ENCODE measurements at regions not wholly inside any gene's neighbourhood (a gene's known extent, or its start where the extent isn't known, plus 50 kb on each side); places are given as distances from the start of the nearest gene placed in this dataset.

GRCh38 chr6:14272737-14273085, 155.1 kb downstream of the CD83 start:
- Histone ChIP-seq H4K20me1 (ENCODE audit: insufficient read depth, poor library complexity, severe bottlenecking) (no peaks in the 10 kb centered on the region), H3K4me2 (no peak overlapping the region), H3K27ac (no peak overlapping the region), H3K27me3 (no peaks in the 10 kb centered on the region), H3K79me2 (no peaks in the 10 kb centered on the region), H3K36me3 (replicated peaks; ENCODE audit: insufficient read depth, low read depth) (no peaks in the 10 kb centered on the region), H3K4me1 (ENCODE audit: insufficient read depth) (no peaks in the 10 kb centered on the region), H3K9me3 (ENCODE audit: low read depth) (no peaks in the 10 kb centered on the region), H3K4me3 (no peak overlapping the region), H2AFZ (no peak overlapping the region), H3K9me2 (replicated peaks; ENCODE audit: insufficient read depth) (no peaks in the 10 kb centered on the region)
- WGBS (ENCODE audit: low lambda C conversion rate, missing lambda C conversion rate), result 100% methylated on average over 1 of the region's 1 CpG
- TF ChIP-seq EZH2 (IDR thresholded peaks at IDR 0.05; ENCODE audit: borderline replicate concordance) (no peak), CTCF (IDR thresholded peaks at IDR 0.05; ENCODE audit: poor library complexity) (no peak), EZH2phosphoT487 (IDR thresholded peaks at IDR 0.05; ENCODE audit: low read depth, severe bottlenecking, unreplicated experiment) (no peak)
- DNase-seq (ENCODE audit: low spot score), result no peak

- no peak for TF ChIP-seq EZH2phosphoT487 (IDR thresholded peaks at IDR 0.05; ENCODE audit: low read depth, severe bottlenecking, unreplicated experiment)
- TF ChIP-seq EZH2 (IDR thresholded peaks at IDR 0.05; ENCODE audit: borderline replicate concordance), result no peak
- TF ChIP-seq CTCF (IDR thresholded peaks at IDR 0.05; ENCODE audit: poor library complexity), result no peak
- H3K27ac ChIP-seq, result no peak overlapping the region
- H3K4me3 ChIP-seq, result no peak overlapping the region
- H3K79me2 ChIP-seq, result no peaks in the 10 kb centered on the region
- no peaks in the 10 kb centered on the region for H3K36me3 ChIP-seq (replicated peaks; ENCODE audit: insufficient read depth, low read depth)
- H4K20me1 ChIP-seq (ENCODE audit: insufficient read depth, poor library complexity, severe bottlenecking), result no peaks in the 10 kb centered on the region
- WGBS (ENCODE audit: low lambda C conversion rate, missing lambda C conversion rate), result 81% methylated on average over 8 of the region's 8 CpGs
- no peaks in the 10 kb centered on the region for H3K4me1 ChIP-seq (ENCODE audit: insufficient read depth)
- H3K27me3 ChIP-seq, result no peaks in the 10 kb centered on the region
- H2AFZ ChIP-seq, result no peak overlapping the region
- H3K9me2 ChIP-seq (replicated peaks; ENCODE audit: insufficient read depth), result no peaks in the 10 kb centered on the region
- H3K4me2 ChIP-seq, result no peak overlapping the region
- no peak for DNase-seq (ENCODE audit: low spot score)
- no peaks in the 10 kb centered on the region for H3K9me3 ChIP-seq (ENCODE audit: low read depth)
Measured at GRCh38 chr6:14273191-14273590, 155.6 kb downstream of the CD83 start.

- no peak overlapping the region for H3K4me2 ChIP-seq
- whole genome bisulfite sequencing (ENCODE audit: low lambda C conversion rate, missing lambda C conversion rate), result 93% methylated on average over 6 of the region's 6 CpGs
- H3K27ac ChIP-seq, result no peak overlapping the region
- H3K36me3 ChIP-seq (replicated peaks; ENCODE audit: insufficient read depth, low read depth), result no peaks in the 10 kb centered on the region
- no peak for TF ChIP-seq CTCF (IDR thresholded peaks at IDR 0.05; ENCODE audit: poor library complexity)
- TF ChIP-seq EZH2phosphoT487 (IDR thresholded peaks at IDR 0.05; ENCODE audit: low read depth, severe bottlenecking, unreplicated experiment), result no peak
- TF ChIP-seq EZH2 (IDR thresholded peaks at IDR 0.05; ENCODE audit: borderline replicate concordance), result no peak
- no peak overlapping the region for H3K4me3 ChIP-seq
- no peaks in the 10 kb centered on the region for H4K20me1 ChIP-seq (ENCODE audit: insufficient read depth, poor library complexity, severe bottlenecking)
- H3K9me2 ChIP-seq (replicated peaks; ENCODE audit: insufficient read depth), result no peaks in the 10 kb centered on the region
- no peaks in the 10 kb centered on the region for H3K4me1 ChIP-seq (ENCODE audit: insufficient read depth)
- H3K27me3 ChIP-seq, result no peaks in the 10 kb centered on the region
- H2AFZ ChIP-seq, result no peak overlapping the region
- DNase-seq (ENCODE audit: low spot score), result no peak
- no peaks in the 10 kb centered on the region for H3K9me3 ChIP-seq (ENCODE audit: low read depth)
- H3K79me2 ChIP-seq, result no peaks in the 10 kb centered on the region
Measured at GRCh38 chr6:14274016-14274415, 156.4 kb downstream of the CD83 start.
